SK-N-SH treated with all-trans-retinoic acid at 6 μM for 48 hours (cell line): ENCODE measurements at regions not wholly inside any gene's neighbourhood (a gene's known extent, or its start where the extent isn't known, plus 50 kb on each side); places are given as distances from the start of the nearest gene placed in this dataset.

Source experiments
- ARNTL ChIP-seq: fragments of 450-650 bp; formaldehyde crosslinking; IDR thresholded peaks from 2 replicates; pipeline ENCODE4 v1.5.0; 2020; ENCODE audit warnings: low read depth, mild to moderate bottlenecking, moderate library complexity, borderline replicate concordance
- BACH2 ChIP-seq: fragments of 250-450 bp; sonication (Bioruptor Pico); IDR thresholded peaks from 2 replicates; pipeline ENCODE4 v1.9.0; 2021; ENCODE audit warnings: mild to moderate bottlenecking, borderline replicate concordance
- CREB5 ChIP-seq: fragments of 250-450 bp; sonication (Bioruptor Pico); IDR thresholded peaks from 2 replicates; pipeline ENCODE4 v1.5.1; 2020; ENCODE audit warnings: low read depth, mild to moderate bottlenecking, moderate library complexity
- ISL1 ChIP-seq: fragments of 250-450 bp; sonication (Bioruptor Pico); IDR thresholded peaks from 2 replicates; pipeline ENCODE4 v2.1.2; 2022; ENCODE audit warnings: mild to moderate bottlenecking, moderate library complexity
- PATZ1 ChIP-seq: fragments of 250-450 bp; sonication (Bioruptor Pico); IDR thresholded peaks from 2 replicates; pipeline ENCODE4 v1.8.0; 2020; ENCODE audit warnings: mild to moderate bottlenecking, moderate library complexity, borderline replicate concordance
- PPARA ChIP-seq: fragments of 250-450 bp; sonication (Bioruptor Pico); IDR thresholded peaks from 2 replicates; pipeline ENCODE4 v1.5.0; 2020; ENCODE audit warnings: mild to moderate bottlenecking, borderline replicate concordance
- RARB ChIP-seq: fragments of 250-450 bp; sonication (Bioruptor Pico); IDR thresholded peaks from 2 replicates; pipeline ENCODE4 v1.8.0; 2021; ENCODE audit warnings: mild to moderate bottlenecking, moderate library complexity
- ZFP3 ChIP-seq: fragments of 250-450 bp; sonication (Bioruptor Pico); IDR thresholded peaks from 2 replicates; pipeline ENCODE4 v1.5.0; 2020; ENCODE audit warnings: mild to moderate bottlenecking, moderate library complexity
- ZFP30 ChIP-seq: fragments of 450-650 bp; formaldehyde crosslinking; IDR thresholded peaks from 2 replicates; pipeline ENCODE4 v1.5.0; 2022; ENCODE audit warnings: mild to moderate bottlenecking, moderate library complexity

- TF ChIP-seq ZFP3 (CRISPR knock-in tag), result no peak
- TF ChIP-seq RARB (CRISPR knock-in tag), result no peak
- TF ChIP-seq ARNTL (CRISPR knock-in tag), result no peak
- no peak for TF ChIP-seq CREB5 (CRISPR knock-in tag)
- no peak for TF ChIP-seq PPARA
- TF ChIP-seq PATZ1, result no peak
- TF ChIP-seq BACH2 (CRISPR knock-in tag), result no peak
- TF ChIP-seq ISL1, result no peak
- no peak for TF ChIP-seq ZFP30 (CRISPR knock-in tag)
Observed at GRCh38 chr4:135240796-135241195, 1039.2 kb upstream of the PABPC4L start.
